Gastroesophageal sphincter (tissue), 2 donors: ENCODE measurements at regions not wholly inside any gene's neighbourhood (a gene's known extent, or its start where the extent isn't known, plus 50 kb on each side); places are given as distances from the start of the nearest gene placed in this dataset.

Experiments
- POLR2A ChIP-seq, 2 donors: fragments of 450-650 bp; IDR thresholded peaks; one replicate each; pipeline ENCODE4 v1.6.1; 2017; ENCODE audit warnings: antibody characterized with exemption in 2 of 2, mild to moderate bottlenecking in 2 of 2, moderate library complexity in 1 of 2
- POLR2AphosphoS5 ChIP-seq: sonication (generic); formaldehyde crosslinking; IDR thresholded peaks from one replicate; pipeline ENCODE4 v1.6.1; 2017; ENCODE audit warnings: antibody characterized with exemption

DNA sequence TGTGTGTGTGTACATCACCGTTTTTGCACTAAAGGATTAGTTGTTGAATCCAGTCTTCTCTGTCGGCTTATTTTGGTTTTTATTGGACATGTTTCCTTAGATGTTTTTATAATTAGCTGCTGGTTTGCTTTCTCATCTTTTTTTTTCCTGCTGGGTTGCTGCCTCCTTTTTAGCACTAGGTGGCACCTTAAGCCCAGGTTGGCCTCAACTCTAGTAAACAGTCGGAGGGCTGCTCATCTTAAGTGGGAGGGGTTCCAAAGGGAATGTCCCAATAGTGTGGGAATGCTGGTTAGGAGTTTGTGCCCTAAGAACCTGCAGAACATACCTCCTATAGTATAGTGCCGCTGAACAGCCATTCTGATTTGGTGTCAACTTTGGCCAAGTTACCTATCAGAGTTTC, 570.1 kb upstream of the CXADR start:
- TF ChIP-seq POLR2AphosphoS5 (no peak), POLR2A (IDR thresholded peaks at IDR 0.05) (no peak)
